Retinal pigment epithelial cell (primary cell): ENCODE measurements at regions not wholly inside any gene's neighbourhood (a gene's known extent, or its start where the extent isn't known, plus 50 kb on each side); places are given as distances from the start of the nearest gene placed in this dataset.

ENCODE experiments used
- DNase-seq: peaks from one replicate; pipeline ENCODE4 v3.0.0-alpha.2; 2010; ENCODE audit warnings: low read depth
- H3K4me3 ChIP-seq: 2 replicates; pipeline ENCODE4 v1.5.1; 2011; ENCODE audit warnings: mild to moderate bottlenecking, low read length, control low read depth, moderate library complexity
- CTCF ChIP-seq: conservative IDR thresholded peaks from 2 replicates; pipeline ENCODE4 v1.5.1; 2011; ENCODE audit warnings: low read depth, low read length, control low read depth, inconsistent platforms

GRCh38 chr20:39698752-39699151, 736.6 kb downstream of the DHX35 start:
- DNase-seq, result no peak
- H3K4me3 ChIP-seq, result no peak overlapping the region
- TF ChIP-seq CTCF, result no peak

GRCh38 chr20:39691151-39691862, 729.2 kb downstream of the DHX35 start:
- DNase-seq, result no peak
- TF ChIP-seq CTCF, result no peak

GRCh38 chr20:39676857-39677391, 714.8 kb downstream of the DHX35 start:
- no peak for DNase-seq
- peak; percentile 35 for TF ChIP-seq CTCF
- no peak overlapping the region for H3K4me3 ChIP-seq

More at GRCh38 chr20:39691151-39691862, 729.2 kb downstream of the DHX35 start:
- no peak overlapping the region for H3K4me3 ChIP-seq

GRCh38 chr20:39676241-39676640, 714.1 kb downstream of the DHX35 start:
- TF ChIP-seq CTCF, result no peak
- H3K4me3 ChIP-seq, result no peak overlapping the region
- no peak for DNase-seq

- H3K4me3 ChIP-seq, result no peak overlapping the region
- DNase-seq, result no peak
- no peak for TF ChIP-seq CTCF
Observed at GRCh38 chr20:39674842-39675241, 712.7 kb downstream of the DHX35 start.

GRCh38 chr20:39670988-39671387, 708.8 kb downstream of the DHX35 start:
- DNase-seq, result no peak
- H3K4me3 ChIP-seq, result no peak overlapping the region
- TF ChIP-seq CTCF, result no peak

- no peak for DNase-seq
- no peak overlapping the region for H3K4me3 ChIP-seq
- no peak for TF ChIP-seq CTCF
Observed at GRCh38 chr20:39669659-39670058, 707.5 kb downstream of the DHX35 start.
